ENCODE measurements at regions not wholly inside any gene's neighbourhood (a gene's known extent, or its start where the extent isn't known, plus 50 kb on each side); places are given as distances from the start of the nearest gene placed in this dataset.

DNA sequence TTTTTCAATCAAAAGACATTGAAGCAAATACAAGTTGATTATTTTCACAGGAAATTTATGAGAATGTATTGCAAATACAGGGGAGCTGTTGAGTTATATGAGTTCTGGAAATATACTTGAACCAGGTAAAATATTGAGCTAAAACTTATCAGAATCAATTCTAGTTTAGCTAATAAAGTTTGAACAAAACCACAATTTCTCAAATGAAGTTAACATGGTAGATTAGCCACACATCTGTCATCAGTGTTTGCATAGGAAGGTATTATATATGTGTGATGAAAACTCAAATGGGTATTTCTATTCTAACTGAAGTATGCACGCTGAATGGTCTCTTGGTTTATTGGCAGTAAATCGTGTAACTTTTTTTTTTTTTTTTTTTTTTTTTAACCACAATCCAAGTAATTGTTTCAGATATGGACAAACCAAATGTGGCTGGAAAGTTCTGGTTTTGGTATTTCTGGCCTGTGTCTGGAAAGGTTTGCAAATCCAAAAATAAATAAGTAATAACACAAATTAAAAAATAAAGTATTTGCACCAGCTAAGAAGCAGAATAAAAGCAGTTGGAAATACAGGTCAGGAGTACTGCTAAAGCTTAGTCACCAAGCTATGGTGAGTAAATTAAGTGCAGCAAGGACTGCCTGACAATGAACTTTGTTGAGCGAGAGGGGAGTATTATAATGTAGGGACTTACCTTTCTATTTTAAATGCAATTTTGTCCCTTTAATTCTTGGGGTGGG lies 479.1 kb upstream of the FANCL start:
- no peak for DNase-seq
- intact Hi-C loops (cut with micrococcal nuclease; ENCODE audit: unreplicated experiment): no loop called here
- Histone ChIP-seq H3K4me2 (no peak overlapping the region), H3K27ac (no peak overlapping the region), H3K79me2 (ENCODE audit: low read depth) (no peaks in the 10 kb centered on the region), H3K4me1 (replicated peaks; ENCODE audit: insufficient read depth) (0 out of 2 replicates have a peak, but pooled peaks cover 3% of the 10 kb centered on the region), H3K36me3 (ENCODE audit: low read depth) (no peaks in the 10 kb centered on the region), H3K9me3 (ENCODE audit: insufficient read depth, low read depth) (no peaks in the 10 kb centered on the region), H3K27me3 (ENCODE audit: insufficient read depth, low read depth) (peaks cover 7% of the 10 kb centered on the region; the same call in 1 of the 2 replicates), H3F3A (ENCODE audit: insufficient read depth, low read depth) (no peaks in the 10 kb centered on the region), H3K9me2 (ENCODE audit: insufficient read depth) (no peaks in the 10 kb centered on the region), H2AFZ (no peak overlapping the region), H3K4me3 (no peak overlapping the region), H4K20me1 (ENCODE audit: insufficient read depth) (no peaks in the 10 kb centered on the region)
- ChIA-PET CTCF (interaction anchor here (0.7 kb wide), 1 partner anchor 125 kb away, joined by 3 read pairs; no protein-coding TSS in a partner anchor), POLR2A (ENCODE audit: unreplicated experiment) (interaction anchor here (0.7 kb wide), 1 partner anchor 40 kb away, joined by 8 read pairs; no protein-coding TSS in a partner anchor)
- no TSS peak for BruUV-seq (replicated peaks)
- TF ChIP-seq, protein P1, sequence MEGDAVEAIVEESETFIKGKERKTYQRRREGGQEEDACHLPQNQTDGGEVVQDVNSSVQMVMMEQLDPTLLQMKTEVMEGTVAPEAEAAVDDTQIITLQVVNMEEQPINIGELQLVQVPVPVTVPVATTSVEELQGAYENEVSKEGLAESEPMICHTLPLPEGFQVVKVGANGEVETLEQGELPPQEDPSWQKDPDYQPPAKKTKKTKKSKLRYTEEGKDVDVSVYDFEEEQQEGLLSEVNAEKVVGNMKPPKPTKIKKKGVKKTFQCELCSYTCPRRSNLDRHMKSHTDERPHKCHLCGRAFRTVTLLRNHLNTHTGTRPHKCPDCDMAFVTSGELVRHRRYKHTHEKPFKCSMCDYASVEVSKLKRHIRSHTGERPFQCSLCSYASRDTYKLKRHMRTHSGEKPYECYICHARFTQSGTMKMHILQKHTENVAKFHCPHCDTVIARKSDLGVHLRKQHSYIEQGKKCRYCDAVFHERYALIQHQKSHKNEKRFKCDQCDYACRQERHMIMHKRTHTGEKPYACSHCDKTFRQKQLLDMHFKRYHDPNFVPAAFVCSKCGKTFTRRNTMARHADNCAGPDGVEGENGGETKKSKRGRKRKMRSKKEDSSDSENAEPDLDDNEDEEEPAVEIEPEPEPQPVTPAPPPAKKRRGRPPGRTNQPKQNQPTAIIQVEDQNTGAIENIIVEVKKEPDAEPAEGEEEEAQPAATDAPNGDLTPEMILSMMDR (conservative IDR thresholded peaks at IDR 0.05): no peak
- TF ChIP-seq EZH2 (IDR thresholded peaks at IDR 0.05; ENCODE audit: low read depth): no peak

DNA sequence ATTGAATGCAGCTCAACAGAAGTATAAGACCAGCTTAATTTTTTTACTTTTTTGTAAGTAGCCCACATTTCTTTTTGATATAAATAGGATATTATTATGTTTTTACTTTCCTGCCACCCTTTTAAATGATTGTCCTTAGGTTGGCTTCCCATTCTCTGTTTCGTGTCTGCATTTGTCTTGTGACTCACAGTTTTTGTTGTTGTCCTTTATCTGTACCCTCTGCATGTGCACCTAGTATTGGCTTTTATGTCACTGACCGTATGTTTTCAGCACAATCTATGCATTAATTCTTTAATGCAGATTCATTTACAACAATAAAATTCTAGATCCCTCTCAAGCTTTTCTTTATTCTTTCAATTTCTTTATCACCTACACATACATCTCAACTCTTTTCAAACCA lies 474.2 kb upstream of the FANCL start:
- Histone ChIP-seq H4K20me1 (ENCODE audit: insufficient read depth) (no peaks in the 10 kb centered on the region), H3K36me3 (ENCODE audit: low read depth) (no peaks in the 10 kb centered on the region), H3K9me2 (ENCODE audit: insufficient read depth) (no peaks in the 10 kb centered on the region), H3K79me2 (ENCODE audit: low read depth) (no peaks in the 10 kb centered on the region), H3F3A (ENCODE audit: insufficient read depth, low read depth) (no peaks in the 10 kb centered on the region), H3K4me2 (no peak overlapping the region), H3K9me3 (ENCODE audit: insufficient read depth, low read depth) (no peaks in the 10 kb centered on the region), H2AFZ (no peak overlapping the region), H3K4me3 (no peak overlapping the region), H3K4me1 (replicated peaks; ENCODE audit: insufficient read depth) (no peaks in the 10 kb centered on the region), H3K27ac (no peak overlapping the region), H3K27me3 (ENCODE audit: insufficient read depth, low read depth) (peaks cover 7% of the 10 kb centered on the region; the same call in 1 of the 2 replicates)
- CTCF ChIA-PET: no interaction called here
- POLR2A ChIA-PET (ENCODE audit: unreplicated experiment): no interaction called here
- DNase-seq: no peak
- TF ChIP-seq EZH2 (IDR thresholded peaks at IDR 0.05; ENCODE audit: low read depth): no peak
- TF ChIP-seq, protein P1 (conservative IDR thresholded peaks at IDR 0.05): no peak
- no TSS peak for BruUV-seq (replicated peaks)
- intact Hi-C loops (cut with micrococcal nuclease; ENCODE audit: unreplicated experiment): no loop called here

DNA sequence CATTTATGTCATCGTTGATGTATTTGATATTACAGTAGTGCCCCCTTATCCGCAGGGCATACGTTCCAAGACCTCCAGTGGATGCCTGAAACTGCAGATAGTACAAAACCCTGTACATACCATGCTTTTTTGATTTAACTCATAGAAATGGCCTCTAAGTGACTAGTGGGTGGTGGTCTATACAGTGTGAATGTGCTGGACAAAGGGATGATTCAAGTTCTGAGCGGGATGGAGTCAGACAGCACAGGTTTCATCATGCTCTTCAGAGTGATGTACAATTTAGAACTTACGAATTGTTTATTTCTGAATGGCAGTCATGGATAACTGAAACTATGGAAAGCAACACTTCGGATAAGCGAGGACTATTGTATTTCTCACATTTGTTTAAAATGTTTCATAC lies 473.1 kb upstream of the FANCL start:
- intact Hi-C loops (cut with micrococcal nuclease; ENCODE audit: unreplicated experiment): no loop called here
- H3K79me2 ChIP-seq (ENCODE audit: low read depth): no peaks in the 10 kb centered on the region
- BruUV-seq (replicated peaks): no TSS peak
- H3K4me1 ChIP-seq (replicated peaks; ENCODE audit: insufficient read depth): no peaks in the 10 kb centered on the region
- ChIA-PET POLR2A (ENCODE audit: unreplicated experiment) (no interaction called here), CTCF (no interaction called here)
- no peak overlapping the region for H2AFZ ChIP-seq
- peaks cover 7% of the 10 kb centered on the region; the same call in 1 of the 2 replicates for H3K27me3 ChIP-seq (ENCODE audit: insufficient read depth, low read depth)
- H3F3A ChIP-seq (ENCODE audit: insufficient read depth, low read depth): no peaks in the 10 kb centered on the region
- no peak overlapping the region for H3K4me2 ChIP-seq
- no peaks in the 10 kb centered on the region for H4K20me1 ChIP-seq (ENCODE audit: insufficient read depth)
- H3K9me3 ChIP-seq (ENCODE audit: insufficient read depth, low read depth): no peaks in the 10 kb centered on the region
- H3K27ac ChIP-seq: no peak overlapping the region
- H3K36me3 ChIP-seq (ENCODE audit: low read depth): no peaks in the 10 kb centered on the region
- TF ChIP-seq, protein P1 (conservative IDR thresholded peaks at IDR 0.05): no peak
- TF ChIP-seq EZH2 (IDR thresholded peaks at IDR 0.05; ENCODE audit: low read depth): no peak
- no peak overlapping the region for H3K4me3 ChIP-seq
- no peak for DNase-seq
- no peaks in the 10 kb centered on the region for H3K9me2 ChIP-seq (ENCODE audit: insufficient read depth)

Data from PC-9 (cell line).